ENCODE measurements at regions not wholly inside any gene's neighbourhood (a gene's known extent, or its start where the extent isn't known, plus 50 kb on each side); places are given as distances from the start of the nearest gene placed in this dataset.
"Not testable (repeated sequence)": the region's sequence is repeated elsewhere in the genome, so short reads cannot be mapped to it uniquely, and the experiment has no call there.

GRCh38 chr15:68493629-68494028 is 61.7 kb upstream of the ITGA11 start:
- DNase-seq (ENCODE audit: extremely low spot score), result no peak
- ChIA-PET POLR2A (no interaction called here), CTCF (no interaction called here)
- no peak for TF ChIP-seq SP1 (IDR thresholded peaks at IDR 0.05)
- TF ChIP-seq SUZ12 (IDR thresholded peaks at IDR 0.05), result no peak
- TF ChIP-seq TARDBP (IDR thresholded peaks at IDR 0.05), result no peak
- TF ChIP-seq HDGF (IDR thresholded peaks at IDR 0.05; ENCODE audit: borderline replicate concordance), result no peak
- TF ChIP-seq CTBP1 (IDR thresholded peaks at IDR 0.05; ENCODE audit: borderline replicate concordance), result no peak
- TF ChIP-seq FOXM1 (IDR thresholded peaks at IDR 0.05; ENCODE audit: borderline replicate concordance), result no peak
- no peak for TF ChIP-seq FOXK2 (IDR thresholded peaks at IDR 0.05)
- no peak for TF ChIP-seq BHLHE40 (IDR thresholded peaks at IDR 0.05; ENCODE audit: borderline replicate concordance)
- no peak for TF ChIP-seq ZNF384 (IDR thresholded peaks at IDR 0.05)
- TF ChIP-seq FOXA1 (IDR thresholded peaks at IDR 0.05), result no peak
- TF ChIP-seq NFRKB (IDR thresholded peaks at IDR 0.05), result no peak
- TF ChIP-seq LEF1 (IDR thresholded peaks at IDR 0.05; ENCODE audit: borderline replicate concordance), result no peak
- no peak for TF ChIP-seq ARNT (IDR thresholded peaks at IDR 0.05)
- TF ChIP-seq L3MBTL2 (conservative IDR thresholded peaks at IDR 0.05), result no peak
- no peak for TF ChIP-seq ELF4 (IDR thresholded peaks at IDR 0.05)
- no peak for TF ChIP-seq PKNOX1 (IDR thresholded peaks at IDR 0.05)

- TF ChIP-seq FOXK2 (IDR thresholded peaks at IDR 0.05), result no peak
- no peak for TF ChIP-seq PKNOX1 (IDR thresholded peaks at IDR 0.05)
- no peak for TF ChIP-seq HDGF (IDR thresholded peaks at IDR 0.05; ENCODE audit: borderline replicate concordance)
- no peak for TF ChIP-seq SP1 (IDR thresholded peaks at IDR 0.05)
- TF ChIP-seq NFRKB (IDR thresholded peaks at IDR 0.05), result no peak
- TF ChIP-seq BHLHE40 (IDR thresholded peaks at IDR 0.05; ENCODE audit: borderline replicate concordance), result no peak
- no peak for TF ChIP-seq TARDBP (IDR thresholded peaks at IDR 0.05)
- no peak for TF ChIP-seq ARNT (IDR thresholded peaks at IDR 0.05)
- no peak for TF ChIP-seq SUZ12 (IDR thresholded peaks at IDR 0.05)
- ChIA-PET POLR2A (no interaction called here), CTCF (no interaction called here)
- DNase-seq (ENCODE audit: extremely low spot score), result no peak
These were observed 62.7 kb upstream of the ITGA11 start for GRCh38 chr15:68494573-68495110.

GRCh38 chr15:68495221-68495950 is 63.4 kb upstream of the ITGA11 start:
- ChIA-PET CTCF (no interaction called here), POLR2A (no interaction called here)
- no peak for TF ChIP-seq LEF1 (IDR thresholded peaks at IDR 0.05; ENCODE audit: borderline replicate concordance)
- TF ChIP-seq BHLHE40 (IDR thresholded peaks at IDR 0.05; ENCODE audit: borderline replicate concordance), result no peak
- TF ChIP-seq SUZ12 (IDR thresholded peaks at IDR 0.05), result no peak
- no peak for TF ChIP-seq SP1 (IDR thresholded peaks at IDR 0.05)
- no peak for TF ChIP-seq FOXM1 (IDR thresholded peaks at IDR 0.05; ENCODE audit: borderline replicate concordance)
- no peak for TF ChIP-seq FOXA1 (IDR thresholded peaks at IDR 0.05)
- no peak for TF ChIP-seq L3MBTL2 (conservative IDR thresholded peaks at IDR 0.05)
- no peak for TF ChIP-seq NFRKB (IDR thresholded peaks at IDR 0.05)
- no peak for TF ChIP-seq HDGF (IDR thresholded peaks at IDR 0.05; ENCODE audit: borderline replicate concordance)
- TF ChIP-seq ELF4 (IDR thresholded peaks at IDR 0.05), result no peak
- no peak for TF ChIP-seq TARDBP (IDR thresholded peaks at IDR 0.05)
- TF ChIP-seq PKNOX1 (IDR thresholded peaks at IDR 0.05), result no peak
- no peak for TF ChIP-seq ARNT (IDR thresholded peaks at IDR 0.05)
- TF ChIP-seq ZNF384 (IDR thresholded peaks at IDR 0.05), result no peak
- no peak for TF ChIP-seq CTBP1 (IDR thresholded peaks at IDR 0.05; ENCODE audit: borderline replicate concordance)
- no peak for TF ChIP-seq FOXK2 (IDR thresholded peaks at IDR 0.05)
- DNase-seq (ENCODE audit: extremely low spot score), result no peak

- POLR2A ChIA-PET, result no interaction called here
- TF ChIP-seq ZNF384 (IDR thresholded peaks at IDR 0.05) (no peak), TARDBP (IDR thresholded peaks at IDR 0.05) (no peak), NFRKB (IDR thresholded peaks at IDR 0.05) (no peak), HDGF (IDR thresholded peaks at IDR 0.05; ENCODE audit: borderline replicate concordance) (no peak), FOXK2 (IDR thresholded peaks at IDR 0.05) (no peak), BHLHE40 (IDR thresholded peaks at IDR 0.05; ENCODE audit: borderline replicate concordance) (no peak), CTBP1 (IDR thresholded peaks at IDR 0.05; ENCODE audit: borderline replicate concordance) (no peak), PKNOX1 (IDR thresholded peaks at IDR 0.05) (no peak), L3MBTL2 (conservative IDR thresholded peaks at IDR 0.05) (no peak), SUZ12 (IDR thresholded peaks at IDR 0.05) (no peak), SP1 (IDR thresholded peaks at IDR 0.05) (no peak), ARNT (IDR thresholded peaks at IDR 0.05) (no peak), FOXA1 (IDR thresholded peaks at IDR 0.05) (no peak), LEF1 (IDR thresholded peaks at IDR 0.05; ENCODE audit: borderline replicate concordance) (no peak), ELF4 (IDR thresholded peaks at IDR 0.05) (no peak)
- DNase-seq (ENCODE audit: extremely low spot score), result no peak
- CTCF ChIA-PET, result no interaction called here
These were observed 64.2 kb upstream of the ITGA11 start for GRCh38 chr15:68495981-68496705.

GRCh38 chr15:68496751-68497150 is 64.8 kb upstream of the ITGA11 start:
- CTCF ChIA-PET; DNase-seq (ENCODE audit: extremely low spot score); POLR2A ChIA-PET: not testable (repeated sequence)
